HG03064 (cell line): ENCODE measurements at regions not wholly inside any gene's neighbourhood (a gene's known extent, or its start where the extent isn't known, plus 50 kb on each side); places are given as distances from the start of the nearest gene placed in this dataset.
A peak's percentile ranks its signal among the peaks of the same experiment; 100 is the strongest.
"Not testable (repeated sequence)": the region's sequence is repeated elsewhere in the genome, so short reads cannot be mapped to it uniquely, and the experiment has no call there.

ENCODE experiments used
- ATAC-seq: cut with Tn5 transposase; IDR thresholded peaks from one replicate; pipeline ENCODE4 v1.9.1; 2021; ENCODE audit warnings: low read depth; ENCODE audit not compliant: unreplicated experiment

DNA sequence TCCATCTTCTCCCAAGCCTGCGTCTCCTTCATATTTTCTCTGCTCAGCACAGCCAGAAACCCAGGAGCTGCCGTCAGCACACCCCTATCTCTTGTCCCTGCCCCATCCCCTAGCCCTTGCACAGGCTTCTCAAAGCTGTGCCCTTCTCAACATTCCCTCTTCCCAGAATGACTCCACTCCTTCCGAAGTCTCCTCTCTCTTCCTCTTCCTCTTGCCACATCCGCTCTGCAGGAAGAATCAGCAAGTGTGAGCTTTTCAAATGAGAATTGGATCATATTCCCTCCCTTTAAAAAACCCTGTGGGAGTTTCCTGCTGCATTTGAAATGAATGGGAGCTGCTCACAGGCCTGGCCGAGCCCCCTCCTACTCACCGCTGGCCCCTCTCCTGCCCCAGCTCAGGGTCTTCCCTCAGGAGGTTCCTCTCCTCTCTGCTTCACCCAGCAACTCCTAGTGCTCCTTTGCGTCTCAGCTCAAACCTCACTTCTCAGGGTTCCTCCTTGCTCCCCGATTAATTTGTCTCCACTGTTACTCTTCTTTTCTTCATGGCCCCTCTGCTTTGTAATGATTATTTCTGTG, 528.5 kb upstream of the CCDC196 start:
- ATAC-seq, result no peak

DNA sequence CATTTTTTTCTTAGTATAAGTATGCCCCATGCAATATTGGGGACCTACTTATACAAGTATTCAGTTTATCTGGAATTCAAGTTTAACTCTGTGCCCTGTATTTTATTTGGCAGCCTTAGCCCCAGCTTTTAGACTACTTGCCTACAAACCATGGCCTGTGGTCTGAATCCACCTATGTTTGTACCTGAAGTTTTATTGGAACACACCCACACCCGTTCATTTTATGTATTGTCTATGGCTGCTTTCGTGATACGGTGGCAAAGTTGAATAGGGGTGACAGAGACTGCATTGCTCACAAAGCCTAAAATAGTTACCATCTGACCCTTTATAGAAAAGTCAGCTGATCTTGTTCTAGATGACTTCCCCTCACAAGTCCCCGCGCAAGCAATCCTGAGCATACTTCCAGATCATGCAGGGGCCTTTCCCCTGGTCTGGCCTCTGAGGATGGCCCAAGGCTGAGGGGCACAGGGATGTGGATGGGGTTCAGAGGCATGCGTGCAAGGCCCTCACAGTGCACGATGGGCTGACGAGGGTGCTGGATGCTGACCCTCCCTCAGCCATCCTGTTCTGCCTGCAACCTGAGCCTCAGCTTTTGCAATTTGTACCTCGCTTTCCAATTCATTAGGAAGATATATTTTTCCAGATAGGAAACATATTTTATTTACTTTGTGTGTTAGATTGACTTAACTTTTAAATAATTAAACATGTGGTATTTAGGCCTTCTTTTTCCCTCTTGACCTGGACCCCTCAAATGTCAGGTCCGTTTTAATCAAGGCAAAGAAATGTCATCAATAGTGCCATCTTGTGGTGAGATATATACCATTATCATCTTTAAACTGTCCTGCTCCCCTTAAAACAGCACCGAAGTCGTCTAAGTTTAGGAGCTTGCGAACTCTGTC, 527.3 kb upstream of the CCDC196 start:
- peak; percentile 42 for ATAC-seq

DNA sequence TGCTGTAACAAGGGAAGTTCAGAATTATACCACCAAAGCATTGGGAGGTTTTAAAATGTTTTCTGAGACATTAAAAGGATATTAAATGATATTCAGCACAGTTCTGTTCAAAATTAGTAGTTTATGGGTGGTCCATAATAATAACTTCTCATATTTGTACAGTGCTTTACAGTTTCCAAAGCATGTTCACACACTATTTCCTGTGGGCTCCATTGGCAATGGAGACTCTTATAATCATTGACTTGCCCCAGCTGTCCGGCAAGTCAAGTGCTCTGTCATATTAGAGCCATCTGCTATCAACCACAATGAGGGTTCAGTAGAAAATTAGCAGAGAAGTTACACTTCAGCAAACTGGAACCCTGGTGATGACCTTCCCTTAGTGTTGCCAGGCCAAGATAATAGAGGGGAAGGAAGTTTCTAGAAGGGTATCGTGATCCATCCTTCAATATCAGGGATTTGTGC, 526.6 kb upstream of the CCDC196 start:
- ATAC-seq, result peak; percentile 73

DNA sequence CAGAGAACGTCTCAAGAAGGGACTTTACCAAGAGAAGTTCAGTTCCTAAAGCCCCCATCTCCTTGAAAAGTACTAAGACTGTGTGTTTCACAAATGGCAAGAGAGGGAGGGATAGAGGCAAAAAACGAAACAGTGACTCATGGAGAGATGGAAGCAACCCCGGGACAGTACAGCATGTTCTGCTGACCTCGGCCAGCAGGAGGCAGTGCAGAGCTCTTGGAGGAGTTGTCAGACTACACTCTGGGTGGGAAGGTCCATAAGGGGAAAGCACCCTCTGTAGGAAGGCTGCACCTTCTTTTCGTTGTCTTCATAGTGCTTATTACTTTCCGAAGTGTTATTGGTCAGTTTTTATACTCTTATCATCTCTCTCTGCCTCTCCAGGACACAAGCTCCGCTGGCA, 525.2 kb upstream of the CCDC196 start:
- ATAC-seq, result no peak

DNA sequence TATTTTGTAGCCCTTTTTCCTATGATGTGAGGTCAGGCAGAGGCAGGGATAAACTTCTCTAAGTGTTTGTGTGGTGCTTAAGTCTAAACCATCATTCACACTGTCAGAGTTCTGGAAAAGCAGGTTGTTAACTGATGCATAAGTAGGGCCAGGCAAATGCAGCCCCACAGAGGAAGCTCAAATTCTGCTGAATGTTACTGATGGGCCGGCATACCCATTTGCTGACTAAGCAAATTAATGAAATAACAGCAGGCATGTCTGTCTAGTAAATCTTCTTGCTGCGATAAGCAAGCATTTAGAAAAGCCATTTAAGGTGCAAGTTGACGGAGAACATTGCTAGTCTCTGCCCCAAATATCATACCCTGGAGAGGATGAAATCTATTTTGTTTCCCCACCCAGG, 523.2 kb upstream of the CCDC196 start:
- no peak for ATAC-seq

DNA sequence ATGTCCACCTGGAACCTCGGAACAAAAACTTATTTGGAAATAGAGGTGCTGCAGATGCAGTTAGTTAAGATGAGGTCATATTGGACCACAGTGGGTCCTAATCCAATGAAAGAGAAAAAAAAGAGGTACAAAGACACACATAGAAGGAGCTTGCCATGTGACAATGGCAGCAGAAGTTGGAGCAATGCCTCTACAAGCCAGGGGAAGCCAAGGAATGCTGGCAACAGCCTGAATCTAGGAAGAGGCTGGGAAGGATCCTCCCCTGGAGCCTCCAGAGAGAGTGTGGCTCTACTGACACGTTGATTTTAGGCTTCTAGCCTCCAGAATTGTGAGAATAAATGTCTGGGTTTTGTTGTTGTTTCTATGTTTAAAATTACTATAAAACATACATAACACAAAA, 521.8 kb upstream of the CCDC196 start:
- no peak for ATAC-seq

DNA sequence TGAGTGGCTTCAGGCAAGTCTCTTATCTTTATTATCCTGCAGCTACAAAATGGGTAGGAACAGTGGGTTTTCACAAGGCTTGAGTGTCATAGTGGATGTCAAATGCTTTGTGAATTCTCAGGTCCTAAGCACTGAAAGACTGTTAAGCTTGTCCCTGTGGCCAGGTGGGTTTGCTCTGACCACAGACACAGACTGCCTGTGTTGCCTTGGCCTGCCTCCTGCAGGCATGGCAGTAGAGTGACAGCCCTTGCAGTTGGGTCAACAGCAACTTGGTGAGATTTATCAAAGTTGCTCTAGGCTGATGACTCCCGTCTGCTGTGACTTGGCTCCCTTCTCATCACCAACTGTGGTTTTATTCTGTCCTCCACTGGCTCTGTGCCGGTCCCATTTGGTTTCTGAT, 520.0 kb upstream of the CCDC196 start:
- ATAC-seq, result no peak

DNA sequence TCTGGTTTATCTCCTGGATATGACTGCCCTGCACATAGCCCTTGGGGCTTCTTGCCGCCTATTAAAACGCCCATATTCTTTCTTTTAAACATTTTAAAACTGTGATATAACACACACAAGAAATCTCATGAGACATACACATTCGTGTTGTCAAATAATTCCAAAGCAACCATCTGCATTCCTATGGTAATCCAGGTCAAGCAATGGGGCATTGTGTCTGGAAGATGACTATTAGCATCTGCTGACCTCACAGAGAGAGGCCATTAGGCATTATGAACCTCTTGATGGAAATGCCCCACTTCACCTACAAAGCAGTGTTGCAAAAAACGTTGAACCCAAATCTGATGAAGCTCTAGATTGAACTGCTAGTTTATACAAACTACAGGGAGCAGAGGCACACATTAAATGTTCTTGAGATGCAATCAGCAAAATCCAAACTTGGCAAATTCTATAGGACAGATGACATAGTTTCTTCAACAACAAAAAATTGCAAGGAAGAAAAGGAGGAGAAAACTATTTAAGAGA, 513.8 kb upstream of the CCDC196 start:
- ATAC-seq, result no peak

DNA sequence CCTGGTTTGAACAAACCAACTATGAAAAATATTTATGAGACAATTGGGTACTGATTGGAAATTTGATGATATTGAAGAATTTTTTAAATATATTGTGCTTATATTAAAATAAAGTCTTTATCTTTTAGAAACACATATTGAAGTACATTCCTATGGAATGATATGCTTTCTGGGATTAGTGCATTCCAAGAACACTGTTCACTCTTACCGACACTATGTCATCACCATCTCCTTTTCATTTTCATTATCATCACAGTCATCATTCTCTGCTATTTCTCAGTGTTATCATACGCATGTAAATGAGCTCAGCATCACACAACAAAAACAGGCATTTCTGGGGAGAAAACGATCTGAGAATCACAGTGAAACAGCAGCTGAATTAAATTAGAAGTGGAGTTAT, 513.3 kb upstream of the CCDC196 start:
- no peak for ATAC-seq

DNA sequence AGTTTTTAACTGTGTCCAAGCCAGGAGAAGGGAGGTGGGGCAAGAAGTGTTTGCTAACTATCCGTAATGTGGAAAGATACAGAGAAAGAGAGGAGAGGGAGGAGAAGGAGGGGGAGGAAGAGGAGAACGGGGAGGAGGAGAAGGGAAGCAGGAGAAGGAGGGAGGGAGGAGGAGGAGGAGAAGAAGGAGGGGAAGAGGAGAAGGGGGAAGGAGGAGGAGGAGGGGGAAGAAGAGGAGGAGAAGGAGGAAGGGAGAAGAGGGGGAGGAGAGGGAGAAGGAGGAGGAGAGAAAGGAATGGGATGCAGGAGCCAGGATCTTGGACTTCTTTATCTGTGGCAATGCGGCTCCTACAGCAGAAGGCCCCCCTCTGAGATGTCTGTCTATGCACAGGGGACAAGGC, 510.3 kb upstream of the CCDC196 start:
- ATAC-seq, result no peak

DNA sequence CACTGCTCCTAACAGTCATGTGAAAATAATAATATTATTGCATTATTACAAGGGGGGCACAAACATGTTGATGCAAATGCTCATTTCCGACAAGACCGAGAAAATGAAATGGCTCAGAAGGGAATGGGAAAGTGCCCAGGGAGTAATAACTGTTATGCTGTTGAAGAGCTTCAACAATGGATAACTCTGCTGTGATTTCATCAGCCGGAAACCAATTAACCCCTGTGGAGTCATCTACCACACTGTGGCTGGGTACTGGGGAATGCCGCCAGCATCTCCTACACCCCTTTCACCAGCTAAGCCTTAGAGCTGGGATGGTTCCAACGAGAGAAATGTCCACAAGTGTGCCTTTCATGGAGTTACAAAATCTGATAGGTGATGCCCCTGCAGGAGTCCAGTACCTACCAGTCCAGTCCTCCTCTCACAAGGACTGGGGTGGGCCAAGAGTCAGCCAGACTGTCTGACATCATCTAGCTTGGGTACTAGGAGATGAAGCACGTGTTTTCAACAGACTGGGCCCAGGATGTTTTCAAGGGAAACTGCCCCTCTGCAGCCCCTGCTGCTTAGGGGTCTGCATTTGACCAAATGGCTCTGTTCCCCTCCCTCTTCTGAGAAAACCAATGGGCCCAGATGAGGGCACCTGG, 509.3 kb upstream of the CCDC196 start:
- ATAC-seq, result no peak

DNA sequence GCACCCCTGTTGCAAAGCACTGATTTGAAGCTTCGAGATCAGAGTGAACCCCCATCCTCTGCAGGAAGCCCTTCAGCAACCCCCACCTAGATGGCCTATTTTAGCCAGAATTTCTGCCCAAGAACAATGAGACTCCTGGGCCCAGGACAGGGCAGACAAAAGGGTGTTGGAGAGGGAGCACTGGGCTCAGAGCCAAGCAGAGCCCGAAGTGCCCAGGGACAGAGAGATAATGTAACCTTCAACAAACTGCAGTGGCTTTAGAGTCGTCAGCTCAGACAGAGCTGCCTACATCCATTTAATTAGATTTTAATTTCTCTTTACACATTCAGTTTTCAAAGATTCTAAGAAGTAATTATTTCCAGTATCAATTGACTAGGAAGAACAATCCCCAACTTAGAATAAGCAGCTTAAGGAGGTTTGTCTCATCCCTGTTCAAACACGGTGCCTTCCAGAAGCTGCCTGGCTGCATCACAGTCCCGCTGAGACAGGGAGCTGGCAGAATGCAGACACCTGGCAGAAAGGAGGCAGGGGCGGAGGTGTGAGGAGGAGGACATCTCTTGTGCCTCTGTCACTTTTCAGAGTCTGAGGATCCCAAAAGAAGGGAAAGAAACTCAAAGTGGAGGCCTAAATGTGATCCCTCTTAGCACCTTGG, 504.9 kb upstream of the CCDC196 start:
- no peak for ATAC-seq

DNA sequence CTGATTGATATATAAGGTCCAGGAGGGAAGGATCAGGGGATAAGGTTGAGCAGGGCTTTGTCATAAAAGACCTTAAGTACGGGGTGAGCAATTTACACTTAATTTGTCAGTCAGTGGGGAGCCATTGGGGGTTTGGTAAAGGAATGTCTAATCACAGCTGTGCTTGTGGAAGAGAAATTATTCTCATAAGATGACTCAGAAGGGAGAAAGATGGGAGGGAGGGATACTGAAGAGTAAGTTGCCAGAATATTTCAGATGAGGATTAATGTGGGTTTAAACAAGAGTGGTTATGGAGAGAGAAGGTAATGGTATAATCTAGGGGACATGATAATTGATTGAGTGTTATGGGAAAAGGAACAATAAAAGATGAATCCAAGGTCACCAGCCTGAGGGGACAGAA, 500.1 kb upstream of the CCDC196 start:
- ATAC-seq, result no peak

DNA sequence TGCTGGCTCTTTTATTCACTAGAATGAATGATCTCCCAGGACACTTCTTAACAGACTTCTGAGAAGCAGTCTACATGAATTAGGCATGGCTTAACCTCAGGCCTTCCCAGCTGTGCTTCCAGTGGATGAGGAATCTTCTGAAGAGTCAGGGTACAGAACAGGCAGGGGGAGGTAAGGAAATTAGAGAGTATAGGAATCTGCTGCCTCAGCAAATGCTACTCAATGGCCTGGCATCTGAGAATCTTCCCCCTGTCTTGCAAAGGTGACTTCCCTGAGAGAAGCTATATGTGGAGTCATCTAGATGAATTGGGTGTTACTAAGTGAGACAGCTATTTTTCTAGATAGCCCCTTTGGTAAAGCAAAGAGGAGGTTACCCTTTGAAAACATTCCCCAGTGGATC, 496.2 kb upstream of the CCDC196 start:
- no peak for ATAC-seq

DNA sequence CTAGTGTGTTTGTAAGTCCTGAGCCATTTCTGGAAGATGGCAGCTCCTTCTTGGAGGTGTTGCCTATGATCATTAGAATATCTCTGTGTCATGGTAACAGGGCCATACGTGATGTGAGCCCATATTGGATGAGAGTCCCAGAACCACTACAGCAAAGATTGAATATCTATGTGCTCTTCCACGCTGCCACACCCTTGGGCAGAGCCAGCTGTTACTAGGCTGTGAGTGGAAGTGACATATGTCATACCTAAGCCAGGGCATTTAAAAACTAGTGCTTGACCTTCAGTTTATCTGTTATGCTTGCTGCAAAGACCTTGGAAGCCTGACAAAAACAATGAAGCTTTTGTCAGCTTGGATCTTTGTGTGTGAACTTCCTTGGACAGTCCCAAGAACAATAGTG, 495.1 kb upstream of the CCDC196 start:
- no peak for ATAC-seq

DNA sequence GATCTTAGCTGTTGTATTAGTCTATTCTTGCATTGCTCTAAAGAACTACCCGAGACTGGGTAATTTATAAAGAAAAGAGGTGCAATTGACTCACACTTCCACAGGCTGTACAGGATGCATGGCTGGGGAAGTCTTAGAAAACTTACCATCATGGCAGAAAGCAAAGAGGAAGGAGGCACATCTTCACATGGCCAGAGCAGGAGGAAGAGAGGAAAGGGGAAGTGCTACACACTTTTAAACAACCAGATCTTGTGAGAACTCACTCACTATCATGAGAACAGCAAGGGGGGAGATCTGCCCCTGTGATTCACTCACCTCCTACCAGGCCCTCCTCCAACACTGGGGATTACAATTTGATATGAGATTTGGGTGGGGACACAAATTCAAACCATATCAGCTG, 494.2 kb upstream of the CCDC196 start:
- ATAC-seq, result not testable (repeated sequence)

DNA sequence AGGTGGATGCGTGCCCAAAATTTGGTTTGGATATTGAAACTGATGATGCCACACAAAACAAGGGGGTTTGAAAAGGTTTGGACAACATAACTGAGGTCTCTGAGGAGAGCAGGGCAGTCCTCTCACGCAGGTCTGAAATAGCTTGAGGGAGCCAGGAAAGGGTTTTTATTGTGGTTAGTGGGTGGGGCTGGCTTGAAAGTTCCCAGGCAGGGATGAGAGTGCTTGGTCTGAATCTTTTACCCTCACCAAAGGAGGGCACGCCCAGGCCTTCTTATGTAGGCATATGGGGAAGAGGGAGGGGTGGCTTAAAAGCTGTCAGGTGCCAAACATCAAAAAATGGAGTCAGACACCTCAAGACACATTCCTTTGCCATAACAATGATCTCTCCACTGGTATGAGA, 493.1 kb upstream of the CCDC196 start:
- no peak for ATAC-seq

DNA sequence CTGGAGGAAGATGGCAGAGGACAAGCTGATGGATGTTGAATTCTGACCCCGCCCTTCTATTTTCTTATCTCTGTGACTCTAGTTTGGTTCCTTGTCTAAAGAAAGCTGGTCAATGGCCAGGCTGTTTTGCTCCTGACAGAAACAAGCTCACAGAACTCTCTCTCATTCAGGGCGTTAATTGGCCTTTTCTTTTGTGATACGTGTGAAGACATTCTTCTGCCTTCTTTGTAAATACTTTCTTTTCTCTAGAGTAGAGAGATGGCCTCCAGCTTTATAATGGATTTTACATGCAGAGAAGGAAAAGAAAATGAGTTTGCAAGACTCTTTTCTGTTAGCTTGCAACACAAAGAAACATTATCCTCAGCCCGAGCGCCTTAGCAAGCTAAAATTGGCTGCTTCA, 492.2 kb upstream of the CCDC196 start:
- no peak for ATAC-seq

DNA sequence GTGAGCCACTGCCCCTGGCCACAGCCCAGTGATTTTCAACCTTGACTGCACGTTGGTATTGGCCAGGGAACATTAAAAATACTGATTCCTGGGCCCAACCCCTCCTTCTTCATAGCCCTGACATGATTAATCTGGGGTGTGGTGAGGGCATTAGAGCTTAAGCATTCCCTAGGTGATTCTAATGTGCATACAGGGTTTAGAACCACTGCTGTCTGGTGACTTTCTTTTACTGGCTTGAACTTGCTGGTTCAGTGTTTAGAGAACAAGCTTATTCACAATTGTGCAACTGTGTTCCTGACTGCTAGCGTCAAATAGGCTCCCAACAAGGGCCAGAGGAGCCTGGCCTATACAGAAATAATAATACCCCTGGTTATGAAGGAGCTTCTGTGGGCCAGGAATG, 488.8 kb upstream of the CCDC196 start:
- no peak for ATAC-seq

DNA sequence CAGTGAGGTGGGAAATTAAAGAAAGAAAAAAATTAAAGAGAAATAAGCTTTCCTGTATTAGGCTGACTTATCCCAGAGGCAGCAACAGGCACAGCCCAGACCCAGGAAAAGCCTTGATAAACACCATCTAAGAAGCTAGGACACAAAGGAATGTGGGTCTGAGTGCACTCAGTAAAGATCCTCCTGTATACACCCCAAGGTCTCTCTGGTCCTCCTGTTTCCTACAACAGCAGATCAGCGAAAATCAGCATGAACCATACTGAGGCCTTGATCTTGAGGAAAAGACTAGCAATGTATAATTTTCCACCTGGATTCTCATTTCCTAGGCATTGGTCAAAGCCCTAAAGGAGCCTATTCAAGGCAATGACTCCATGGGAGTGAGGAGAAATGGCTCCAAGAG, 486.3 kb upstream of the CCDC196 start:
- no peak for ATAC-seq

DNA sequence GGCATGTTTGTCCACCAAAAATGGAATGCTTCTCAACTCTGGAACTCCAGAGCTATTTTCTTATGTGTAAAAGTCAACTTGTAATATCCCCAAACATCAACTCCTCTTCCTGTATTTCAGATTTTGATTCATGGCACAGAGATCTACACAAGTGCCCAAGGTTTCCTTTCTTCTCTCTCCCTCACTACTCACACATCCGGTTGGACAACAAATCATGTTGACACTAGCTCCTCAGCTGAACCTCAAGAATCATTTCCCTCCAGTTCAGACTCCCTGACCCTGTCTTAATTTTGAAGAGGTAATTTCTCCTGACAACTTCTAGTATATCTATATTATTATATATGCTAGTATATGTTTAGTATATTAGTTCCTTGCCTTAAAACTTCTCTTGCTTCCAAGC, 485.4 kb upstream of the CCDC196 start:
- no peak for ATAC-seq
